ENCODE measurements at regions not wholly inside any gene's neighbourhood (a gene's known extent, or its start where the extent isn't known, plus 50 kb on each side); places are given as distances from the start of the nearest gene placed in this dataset.

GRCh38 chrX:35432056-35432455 lies 366.1 kb upstream of the MAGEB16 start:
- TF ChIP-seq POLR2A (IDR thresholded peaks at IDR 0.05): no peak
- TF ChIP-seq CTCF (IDR thresholded peaks at IDR 0.05): no peak
